Right ventricle myocardium inferior (tissue), 1 donor: ENCODE measurements at regions not wholly inside any gene's neighbourhood (a gene's known extent, or its start where the extent isn't known, plus 50 kb on each side); places are given as distances from the start of the nearest gene placed in this dataset.

ENCODE experiments used
- ATAC-seq: fragments of 200-7000 bp; cut with Tn5 transposase; one replicate; pipeline ENCODE4 v1.9.1; 2020; ENCODE audit warnings: mild to moderate bottlenecking, moderate library complexity
- DNase-seq: peaks from one replicate; pipeline ENCODE4 v3.0.0; 2021; ENCODE audit errors: missing footprints
- intact Hi-C: fragments of 100-400 bp; cut with DNase I; formaldehyde crosslinking; loops from one replicate; pipeline ENCODE4 v1.11.0; 2022
- donor health status: DM: no; HTN: yes; CAD: no; lungs with severe emphysema.

DNA sequence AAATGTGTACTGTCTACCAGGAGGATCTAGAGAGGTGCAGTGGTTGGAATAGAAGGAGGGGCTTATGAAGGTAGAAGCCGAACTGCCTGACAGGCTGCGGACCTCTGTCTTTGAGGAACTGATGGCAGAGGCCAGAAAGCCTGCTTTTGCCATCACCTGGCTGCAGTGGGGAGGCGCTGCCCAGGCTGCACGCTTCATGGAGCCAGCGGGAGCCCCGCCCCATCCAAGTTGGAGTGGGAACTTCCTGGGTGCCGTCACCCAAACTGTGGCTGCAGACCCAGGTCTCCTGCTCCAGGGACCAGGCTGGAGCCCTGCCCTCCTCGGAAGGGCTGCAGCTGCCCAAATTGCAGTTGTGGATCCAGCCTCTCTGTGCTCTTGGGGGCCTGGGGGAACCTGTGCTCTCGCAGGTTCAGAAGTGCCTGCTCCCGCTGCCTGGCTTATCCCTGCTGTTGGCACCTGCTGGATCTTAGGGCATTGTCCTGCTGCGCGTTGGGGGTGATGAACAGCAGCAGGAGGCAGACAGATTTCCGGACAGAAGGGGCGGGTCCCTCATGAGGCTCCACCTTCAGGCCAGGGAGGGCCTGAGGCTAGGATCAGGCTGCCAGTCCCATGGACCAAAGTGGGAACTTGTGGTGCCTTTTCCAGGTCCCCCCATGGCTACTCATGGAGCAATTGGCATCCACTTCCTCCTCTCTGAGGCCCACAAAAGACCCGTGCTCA is 118.0 kb upstream of the PLPPR4 start:
- DNase-seq (no peak), ATAC-seq (no peak)
- intact Hi-C loops, result no loop called here

- DNase-seq (no peak), ATAC-seq (no peak)
- intact Hi-C loops, result no loop called here
Observed at GRCh38 chr1:99149952-99150351, 114.3 kb upstream of the PLPPR4 start.

GRCh38 chr1:99152132-99152531 is 112.2 kb upstream of the PLPPR4 start:
- intact Hi-C loops, result no loop called here
- no peak for DNase-seq
- ATAC-seq, result no peak

- intact Hi-C loops, result no loop called here
- no peak for ATAC-seq
Observed at GRCh38 chr1:99163671-99164070, 100.6 kb upstream of the PLPPR4 start.

GRCh38 chr1:99170516-99170915 is 93.8 kb upstream of the PLPPR4 start:
- ATAC-seq (no peak), DNase-seq (no peak)
- intact Hi-C loops, result no loop called here

More at GRCh38 chr1:99163671-99164070, 100.6 kb upstream of the PLPPR4 start:
- DNase-seq, result no peak

DNA sequence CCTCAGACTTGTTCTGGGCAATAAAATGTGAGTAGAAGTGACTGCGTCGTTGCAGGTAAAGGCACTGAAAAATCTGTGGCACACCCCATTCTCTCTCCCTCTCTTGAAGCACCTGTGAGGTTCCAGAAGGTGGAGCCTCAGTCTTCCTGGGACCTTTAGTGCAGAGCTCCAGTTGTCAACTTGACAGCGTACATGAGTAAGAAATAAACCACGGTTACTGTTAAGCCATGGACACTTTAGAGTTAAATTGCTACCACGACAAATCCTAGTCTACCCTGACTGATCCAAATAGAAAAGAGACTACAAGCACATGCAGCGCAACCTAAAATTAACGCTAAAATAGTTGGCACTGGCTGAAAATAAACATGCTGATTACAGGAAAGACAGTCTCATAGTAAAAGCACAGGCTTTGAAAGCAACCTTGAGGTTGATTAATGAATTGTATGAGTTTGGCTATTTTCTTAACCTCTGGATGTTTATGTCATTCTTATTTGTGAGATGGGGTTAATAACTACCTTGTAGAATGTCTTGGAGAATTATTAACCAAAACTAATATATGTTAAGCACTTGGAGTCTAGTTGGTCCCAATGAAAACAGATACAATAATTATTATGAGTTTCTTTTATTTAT is 93.0 kb upstream of the PLPPR4 start:
- ATAC-seq (no peak), DNase-seq (no peak)
- intact Hi-C loops, result no loop called here

DNA sequence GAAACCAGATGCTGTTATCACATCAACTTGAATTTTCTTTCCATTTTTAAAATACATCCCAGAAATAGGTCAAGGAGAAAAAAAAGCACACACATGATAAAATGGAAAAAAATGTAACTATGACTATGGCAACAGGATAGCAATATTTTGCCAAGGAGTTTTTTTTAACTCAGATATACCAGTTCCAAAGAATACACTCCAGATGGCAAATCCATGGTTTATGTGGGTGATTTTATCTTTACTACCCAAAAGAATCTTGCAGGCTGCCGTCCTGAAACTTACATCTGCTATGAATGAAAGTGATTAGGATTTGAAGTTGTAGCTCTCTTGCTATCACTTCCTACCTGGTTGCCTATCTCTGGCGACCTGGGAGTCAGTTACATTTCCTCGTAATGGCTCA is 91.0 kb upstream of the PLPPR4 start:
- intact Hi-C loops, result no loop called here
- DNase-seq, result no peak
- no peak for ATAC-seq

DNA sequence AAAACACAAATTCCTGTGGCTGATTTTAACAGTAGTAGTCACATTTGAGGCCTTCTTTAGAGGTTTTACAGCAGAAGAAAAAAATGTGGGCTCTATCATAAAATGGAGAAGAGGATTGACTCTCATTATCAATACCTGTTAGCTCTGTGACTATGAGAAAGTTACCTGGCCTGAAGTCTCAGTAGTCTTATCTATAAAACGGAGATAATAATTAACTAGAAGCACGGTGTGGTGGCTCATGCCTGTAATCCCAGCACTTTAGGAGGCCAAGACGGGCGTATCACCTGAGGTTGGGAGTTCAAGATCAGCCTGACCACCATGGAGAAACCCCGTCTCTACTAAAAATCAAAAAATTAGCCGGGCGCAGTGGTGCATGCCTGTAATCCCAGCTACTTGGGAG is 90.4 kb upstream of the PLPPR4 start:
- DNase-seq, result no peak
- no peak for ATAC-seq
- intact Hi-C loops, result no loop called here

DNA sequence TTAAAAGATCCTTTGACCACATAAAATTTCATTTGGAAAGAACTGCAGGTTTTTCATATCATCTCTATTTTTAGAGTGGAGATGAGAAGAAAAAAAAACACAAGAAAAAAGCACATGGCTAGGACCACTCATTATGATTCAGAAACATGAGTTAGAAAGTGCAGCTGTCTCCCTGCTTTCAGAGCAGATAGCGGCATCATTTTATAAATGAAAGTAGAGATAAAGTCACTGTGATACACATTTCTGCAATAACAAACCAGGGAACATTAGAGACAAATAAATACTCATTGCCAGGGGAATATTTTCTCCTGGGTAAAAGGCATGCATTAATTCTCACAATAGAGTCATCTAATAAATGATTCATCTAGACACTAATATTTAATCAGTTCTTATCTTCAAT is 87.5 kb upstream of the PLPPR4 start:
- intact Hi-C loops, result loop anchor here (2.0 kb wide), 1 partner anchor 562 kb away; no protein-coding TSS in a partner anchor
- ATAC-seq (no peak), DNase-seq (no peak)

DNA sequence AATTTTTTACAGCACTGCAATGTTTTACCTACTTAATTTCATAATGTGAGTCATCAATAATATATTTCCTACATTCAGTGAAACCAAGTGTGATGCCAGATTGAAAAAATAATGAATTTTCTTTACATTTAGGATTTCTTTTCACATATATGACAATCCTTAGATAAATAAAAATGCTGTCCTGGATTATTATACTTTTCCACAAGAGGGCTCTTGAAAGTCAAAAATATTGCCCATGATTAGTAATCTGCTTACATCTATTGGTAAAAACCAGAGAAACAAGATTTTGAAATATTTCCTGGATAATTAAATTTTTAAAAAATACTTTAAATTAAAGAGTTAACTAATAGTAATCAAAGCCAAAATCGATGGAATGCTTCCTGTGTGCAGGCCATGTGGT is 86.8 kb upstream of the PLPPR4 start:
- no peak for ATAC-seq
- intact Hi-C loops, result loop anchor here (2.0 kb wide), 1 partner anchor 561 kb away; no protein-coding TSS in a partner anchor
- no peak for DNase-seq

GRCh38 chr1:99180343-99180808 is 83.9 kb upstream of the PLPPR4 start:
- intact Hi-C loops, result loop anchor here (1.0 to 2.0 kb wide), 3 partner anchors 300 to 526 kb away; partner anchors contain the start of gene PALMD
- DNase-seq (no peak), ATAC-seq (peak; percentile 89)

DNA sequence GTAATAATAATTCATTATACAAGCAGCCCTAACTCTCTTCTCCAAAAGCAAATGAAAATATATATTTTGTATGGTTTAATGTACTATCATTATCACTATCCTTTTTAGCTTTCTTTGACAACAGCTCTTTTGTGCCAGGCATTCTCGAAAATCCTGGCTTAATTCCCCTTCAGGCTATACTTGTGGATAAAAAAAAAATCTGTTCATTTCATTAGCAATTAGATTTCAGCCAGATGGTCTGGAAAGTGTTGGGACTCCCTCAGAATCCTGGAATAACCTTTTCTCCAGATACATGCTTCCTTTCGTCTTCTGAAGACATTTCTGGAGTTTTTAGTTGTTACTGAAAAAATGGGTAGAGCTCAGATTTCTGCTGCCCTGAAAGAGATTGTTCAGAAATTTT is 83.4 kb upstream of the PLPPR4 start:
- no peak for DNase-seq
- intact Hi-C loops, result loop anchor here (1.0 to 2.0 kb wide), 3 partner anchors 300 to 526 kb away; partner anchors contain the start of gene PALMD
- ATAC-seq, result peak; percentile 38

DNA sequence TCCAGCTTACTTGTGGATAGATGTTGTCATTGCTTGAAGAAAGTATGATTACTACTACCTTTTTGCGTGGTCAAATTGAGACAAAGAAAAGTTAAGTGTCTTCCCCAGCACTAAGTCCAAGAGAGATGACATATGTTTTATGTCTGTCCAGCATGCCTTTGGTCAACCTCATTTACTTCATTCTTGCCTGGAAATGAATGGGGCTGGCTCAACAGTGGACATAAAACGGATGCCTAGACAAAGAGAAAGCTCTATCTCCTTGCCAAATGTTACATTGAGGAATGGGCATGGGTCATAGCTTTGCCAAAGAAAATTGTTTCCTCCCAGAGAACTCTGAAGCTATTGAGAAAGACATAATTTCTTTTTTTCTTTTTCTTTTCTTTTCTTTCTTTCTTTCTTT is 82.4 kb upstream of the PLPPR4 start:
- ATAC-seq (peak; percentile 54), DNase-seq (no peak)
- intact Hi-C loops, result loop anchor here (2.0 kb wide), 2 partner anchors 299 to 525 kb away; no protein-coding TSS in a partner anchor

- intact Hi-C loops, result no loop called here
- no peak for DNase-seq
- no peak for ATAC-seq
Observed at GRCh38 chr1:99185196-99185595, 79.1 kb upstream of the PLPPR4 start.

- no peak for ATAC-seq
Observed at GRCh38 chr1:99193431-99193830, 70.9 kb upstream of the PLPPR4 start.

DNA sequence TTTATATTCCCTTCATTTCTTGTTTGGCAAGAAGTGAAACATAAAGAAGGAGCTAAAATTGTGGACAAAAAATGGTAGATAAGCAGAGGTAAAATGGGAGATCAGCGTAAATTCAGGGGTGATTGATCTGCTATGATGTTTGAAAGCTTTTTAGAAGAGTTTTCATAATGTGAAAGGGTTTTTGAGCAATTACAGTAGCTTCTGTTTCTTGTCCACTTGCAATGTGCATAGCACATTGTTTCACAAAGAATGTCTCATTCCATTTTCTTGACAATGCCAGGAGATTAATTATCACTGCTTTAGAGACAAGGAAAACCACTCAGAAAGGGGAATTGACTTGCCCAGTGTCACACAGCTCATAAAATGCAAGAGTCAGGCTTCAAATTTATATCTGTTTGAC is 65.9 kb upstream of the PLPPR4 start:
- ATAC-seq (no peak), DNase-seq (no peak)
- intact Hi-C loops, result loop anchor here (10.0 kb wide), 1 partner anchor 66 kb away; the partner anchor contains the start of gene PLPPR4

More at GRCh38 chr1:99193431-99193830, 70.9 kb upstream of the PLPPR4 start:
- intact Hi-C loops, result loop anchor here (10.0 kb wide), 1 partner anchor 71 kb away; the partner anchor contains the start of gene PLPPR4
- no peak for DNase-seq

GRCh38 chr1:99207216-99207615 is 57.1 kb upstream of the PLPPR4 start:
- ATAC-seq, result no peak
- intact Hi-C loops, result no loop called here
- DNase-seq, result no peak
